SU-DHL-6 (cell line): ENCODE measurements at regions not wholly inside any gene's neighbourhood (a gene's known extent, or its start where the extent isn't known, plus 50 kb on each side); places are given as distances from the start of the nearest gene placed in this dataset.

Experiments
- H2AFZ ChIP-seq: fragments of 200-600 bp; sonication (generic); 2 replicates; pipeline ENCODE4 v1.6.1; 2014; ENCODE audit warnings: low read depth, mild to moderate bottlenecking, moderate library complexity, mixed read lengths, antibody characterized with exemption, low read length; ENCODE audit not compliant: severe bottlenecking
- H3F3A ChIP-seq: fragments of 200-600 bp; shearing (Covaris generic); 2 replicates; pipeline ENCODE4 v1.6.0; 2016; ENCODE audit warnings: antibody characterized with exemption, mild to moderate bottlenecking; ENCODE audit not compliant: insufficient read depth
- H3K27ac ChIP-seq: fragments of 200-600 bp; sonication (generic); 2 replicates; pipeline ENCODE4 v1.5.1; 2016; ENCODE audit warnings: low read depth, mild to moderate bottlenecking, low read length, moderate library complexity, mixed read lengths
- H3K27me3 ChIP-seq: fragments of 200-600 bp; sonication (generic), shearing (Covaris generic); 2 replicates; pipeline ENCODE4 v1.6.0; 2014; ENCODE audit warnings: mild to moderate bottlenecking, low read length
- H3K36me3 ChIP-seq: fragments of 200-600 bp; sonication (generic); 2 replicates; pipeline ENCODE4 v1.6.1; 2014; ENCODE audit warnings: mild to moderate bottlenecking, low read length, mixed read lengths
- H3K4me2 ChIP-seq: fragments of 300-600, 200-600 bp; shearing (Covaris generic), sonication (generic); 2 replicates; pipeline ENCODE4 v1.6.0; 2014; ENCODE audit warnings: low read length, low read depth, mild to moderate bottlenecking; ENCODE audit not compliant: poor library complexity, severe bottlenecking
- H3K4me3 ChIP-seq: fragments of 200-600 bp; sonication (generic); 2 replicates; pipeline ENCODE4 v1.5.1; 2014; ENCODE audit warnings: antibody characterized with exemption, low read length, mild to moderate bottlenecking, mixed read lengths; ENCODE audit not compliant: insufficient read depth, poor library complexity, severe bottlenecking
- H3K79me2 ChIP-seq: fragments of 200-600 bp; sonication (generic); 2 replicates; pipeline ENCODE4 v1.6.1; 2014; ENCODE audit warnings: mild to moderate bottlenecking, low read length, moderate library complexity; ENCODE audit not compliant: insufficient read depth
- H3K9ac ChIP-seq: fragments of 200-600 bp; sonication (generic); 2 replicates; pipeline ENCODE4 v1.7.0; 2014; ENCODE audit warnings: mild to moderate bottlenecking, low read length
- H3K9me2 ChIP-seq: fragments of 200-600 bp; sonication (generic); replicated peaks from 2 replicates; pipeline ENCODE4 v1.6.1; 2014; ENCODE audit warnings: low read length; ENCODE audit not compliant: insufficient read depth
- H3K9me3 ChIP-seq: fragments of 200-600 bp; sonication (generic); 2 replicates; pipeline ENCODE4 v1.6.1; 2014; ENCODE audit warnings: low read length, mixed read lengths; ENCODE audit not compliant: insufficient read depth
- H4K20me1 ChIP-seq: fragments of 200-600 bp; sonication (generic); 2 replicates; pipeline ENCODE4 v1.6.1; 2014; ENCODE audit warnings: low read depth, mild to moderate bottlenecking, antibody characterized with exemption, low read length, moderate library complexity, mixed read lengths
- EZH2phosphoT487 ChIP-seq: fragments of 200-600 bp; sonication (generic), shearing (Covaris generic); conservative IDR thresholded peaks from 2 replicates; pipeline ENCODE4 v1.6.1; 2018; ENCODE audit warnings: mild to moderate bottlenecking, antibody characterized with exemption, low read length, moderate library complexity, mixed read lengths
- TF ChIP-seq, protein P1 (sequence below): fragments of 200-600 bp; sonication (generic); IDR thresholded peaks from one replicate; pipeline ENCODE4 v1.5.1; 2017; ENCODE audit warnings: antibody characterized with exemption, mild to moderate bottlenecking, low read length, moderate library complexity; ENCODE audit not compliant: insufficient read depth, poor library complexity, severe bottlenecking

DNA sequence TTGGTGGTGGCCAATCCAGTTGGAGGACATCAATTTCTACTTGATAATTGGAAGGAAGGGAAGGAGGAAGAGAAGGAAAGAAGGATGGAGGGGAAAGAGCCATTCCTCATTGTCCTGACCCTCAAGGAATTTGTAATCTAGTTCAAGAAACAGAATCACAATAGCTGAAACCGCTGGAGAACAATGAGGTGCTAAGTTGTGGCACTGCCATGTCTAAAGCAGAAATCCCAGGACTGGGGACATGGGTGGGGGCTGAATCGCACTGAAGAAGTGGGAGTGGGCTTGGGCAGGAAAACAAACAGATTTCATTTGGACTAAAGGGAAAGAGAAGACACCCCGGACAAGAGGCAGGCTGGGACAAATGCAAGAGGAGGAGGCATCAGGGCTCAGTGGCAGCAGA lies 183.6 kb downstream of the UACA start:
- Histone ChIP-seq H4K20me1 (no peaks in the 10 kb centered on the region), H3K36me3 (no peaks in the 10 kb centered on the region), H3K4me3 (no peak overlapping the region), H3F3A (no peaks in the 10 kb centered on the region), H3K4me2 (no peak overlapping the region), H3K27ac (no peak overlapping the region), H3K9ac (no peak overlapping the region), H2AFZ (no peak overlapping the region), H3K27me3 (0 out of 2 replicates have a peak, but pooled peaks cover 3% of the 10 kb centered on the region), H3K79me2 (no peaks in the 10 kb centered on the region), H3K9me3 (no peaks in the 10 kb centered on the region), H3K9me2 (no peaks in the 10 kb centered on the region)
- TF ChIP-seq, protein P1, sequence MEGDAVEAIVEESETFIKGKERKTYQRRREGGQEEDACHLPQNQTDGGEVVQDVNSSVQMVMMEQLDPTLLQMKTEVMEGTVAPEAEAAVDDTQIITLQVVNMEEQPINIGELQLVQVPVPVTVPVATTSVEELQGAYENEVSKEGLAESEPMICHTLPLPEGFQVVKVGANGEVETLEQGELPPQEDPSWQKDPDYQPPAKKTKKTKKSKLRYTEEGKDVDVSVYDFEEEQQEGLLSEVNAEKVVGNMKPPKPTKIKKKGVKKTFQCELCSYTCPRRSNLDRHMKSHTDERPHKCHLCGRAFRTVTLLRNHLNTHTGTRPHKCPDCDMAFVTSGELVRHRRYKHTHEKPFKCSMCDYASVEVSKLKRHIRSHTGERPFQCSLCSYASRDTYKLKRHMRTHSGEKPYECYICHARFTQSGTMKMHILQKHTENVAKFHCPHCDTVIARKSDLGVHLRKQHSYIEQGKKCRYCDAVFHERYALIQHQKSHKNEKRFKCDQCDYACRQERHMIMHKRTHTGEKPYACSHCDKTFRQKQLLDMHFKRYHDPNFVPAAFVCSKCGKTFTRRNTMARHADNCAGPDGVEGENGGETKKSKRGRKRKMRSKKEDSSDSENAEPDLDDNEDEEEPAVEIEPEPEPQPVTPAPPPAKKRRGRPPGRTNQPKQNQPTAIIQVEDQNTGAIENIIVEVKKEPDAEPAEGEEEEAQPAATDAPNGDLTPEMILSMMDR = no peak
- TF ChIP-seq EZH2phosphoT487 = no peak

DNA sequence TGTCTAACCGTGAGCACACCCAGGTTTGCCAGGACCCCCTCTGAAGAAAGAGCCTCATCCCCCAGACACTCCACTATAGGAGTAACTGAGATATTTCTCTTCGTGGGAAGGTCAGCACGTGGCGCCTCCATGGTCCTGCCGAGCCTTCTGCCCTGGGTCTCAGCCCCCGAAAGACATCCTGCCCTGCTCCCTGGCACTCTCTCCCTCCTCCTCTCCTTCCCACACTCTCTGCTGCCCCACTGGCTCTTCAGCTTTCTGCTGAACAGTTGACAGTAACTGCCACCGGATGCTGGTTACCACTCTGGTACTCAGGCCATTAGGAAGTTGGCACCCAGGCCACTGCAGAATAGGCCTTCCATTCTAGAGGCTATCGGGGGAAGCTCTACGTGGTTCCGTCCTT lies 185.2 kb downstream of the UACA start:
- no peaks in the 10 kb centered on the region for H4K20me1 ChIP-seq
- no peak overlapping the region for H3K4me2 ChIP-seq
- TF ChIP-seq, protein P1 = no peak
- no peak for TF ChIP-seq EZH2phosphoT487
- H3K9ac ChIP-seq = no peak overlapping the region
- no peaks in the 10 kb centered on the region for H3K79me2 ChIP-seq
- H3K4me3 ChIP-seq = no peak overlapping the region
- no peaks in the 10 kb centered on the region for H3K9me2 ChIP-seq
- 0 out of 2 replicates have a peak, but pooled peaks cover 3% of the 10 kb centered on the region for H3K27me3 ChIP-seq
- H3K36me3 ChIP-seq = no peaks in the 10 kb centered on the region
- no peaks in the 10 kb centered on the region for H3F3A ChIP-seq
- no peak overlapping the region for H3K27ac ChIP-seq
- no peaks in the 10 kb centered on the region for H3K9me3 ChIP-seq
- no peak overlapping the region for H2AFZ ChIP-seq

DNA sequence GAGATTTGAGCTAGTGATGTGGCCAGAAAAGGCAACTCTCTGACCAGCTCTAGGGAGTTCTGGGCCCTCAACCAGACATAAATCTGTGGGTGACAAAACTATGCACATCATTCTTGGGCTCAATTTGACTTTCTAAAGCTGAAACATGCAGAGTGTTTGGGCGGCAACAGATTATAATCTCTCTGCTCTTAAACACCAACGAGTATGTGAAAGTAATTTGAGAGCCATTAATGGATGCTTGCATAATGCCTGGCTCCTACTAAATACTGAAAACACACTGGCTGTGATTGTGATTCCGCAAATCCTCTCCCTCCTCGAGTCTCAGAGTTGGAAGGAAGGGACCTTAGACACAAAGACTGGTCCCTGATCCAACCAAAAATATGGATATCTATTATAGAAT lies 186.7 kb downstream of the UACA start:
- no peak for TF ChIP-seq EZH2phosphoT487
- TF ChIP-seq, protein P1 = no peak
- H3K4me3 ChIP-seq = no peak overlapping the region
- no peak overlapping the region for H2AFZ ChIP-seq
- no peaks in the 10 kb centered on the region for H3K36me3 ChIP-seq
- no peak overlapping the region for H3K9ac ChIP-seq
- no peaks in the 10 kb centered on the region for H3K79me2 ChIP-seq
- no peaks in the 10 kb centered on the region for H3K9me3 ChIP-seq
- H3F3A ChIP-seq = no peaks in the 10 kb centered on the region
- H3K9me2 ChIP-seq = no peaks in the 10 kb centered on the region
- H3K27me3 ChIP-seq = 0 out of 2 replicates have a peak, but pooled peaks cover 3% of the 10 kb centered on the region
- H4K20me1 ChIP-seq = no peaks in the 10 kb centered on the region
- H3K4me2 ChIP-seq = no peak overlapping the region
- H3K27ac ChIP-seq = no peak overlapping the region
